NOMO-1 (cell line): ENCODE measurements at regions not wholly inside any gene's neighbourhood (a gene's known extent, or its start where the extent isn't known, plus 50 kb on each side); places are given as distances from the start of the nearest gene placed in this dataset.
"Not testable (repeated sequence)": the region's sequence is repeated elsewhere in the genome, so short reads cannot be mapped to it uniquely, and the experiment has no call there.

Experiments
- DNase-seq, 2 experiments: peaks; one replicate each; lab custom pipeline; 2025; ENCODE audit not compliant: unreplicated experiment in 2 of 2; lab: John Stamatoyannopoulos, UW

DNA sequence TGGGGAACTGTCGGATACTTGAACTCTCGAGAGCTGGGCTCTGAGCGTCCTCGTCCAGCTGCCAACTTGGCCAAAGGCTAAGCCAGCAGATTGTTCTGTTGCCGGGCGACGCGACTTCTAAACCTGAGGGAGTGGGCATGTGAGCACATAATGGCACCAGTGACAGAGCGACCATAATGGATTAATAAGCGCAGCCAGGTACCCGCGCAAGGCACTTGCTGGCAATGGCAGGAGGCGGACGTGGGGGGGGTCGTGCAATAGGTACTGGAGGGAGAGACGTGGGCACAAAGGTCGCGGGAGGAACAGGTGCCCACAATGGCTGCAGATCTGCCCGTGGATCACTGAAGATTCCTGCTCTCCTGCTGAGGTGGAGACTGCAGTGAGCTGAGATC is 1368.7 kb downstream of the CDH12 start:
- DNase-seq = not testable (repeated sequence)

DNA sequence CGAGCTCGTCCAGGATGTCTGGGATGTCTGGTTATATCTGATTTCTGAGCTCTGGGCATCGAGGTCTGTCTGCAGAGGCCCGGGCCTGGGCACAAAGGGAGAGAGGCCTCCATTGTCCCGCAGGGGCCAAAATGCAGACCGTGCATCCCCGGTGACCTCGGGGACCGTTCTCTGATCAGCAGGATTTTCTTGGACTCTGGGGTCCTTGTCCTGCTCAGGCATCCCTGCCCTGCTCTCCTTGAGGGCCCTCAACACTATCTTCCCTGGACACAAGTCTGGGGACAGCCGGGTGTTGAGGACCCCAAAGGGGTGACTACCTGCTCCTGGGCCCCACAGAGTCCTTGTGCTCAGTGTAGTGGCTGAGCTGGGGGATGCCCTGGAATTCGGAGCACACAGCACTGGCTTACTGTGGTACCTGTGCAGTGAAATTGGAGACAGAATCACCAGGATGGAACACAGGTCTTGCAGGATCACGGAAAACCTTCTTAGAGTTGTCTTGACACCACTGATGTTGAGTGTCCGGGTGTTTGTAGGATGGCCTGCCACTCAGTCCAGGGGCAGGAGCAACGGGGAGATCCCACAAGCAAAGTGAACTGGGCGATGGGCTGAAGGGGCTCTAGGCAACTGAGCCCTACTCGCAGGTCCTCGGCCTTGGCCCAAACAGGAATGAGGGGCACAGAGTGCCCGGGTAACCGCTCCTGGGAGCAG is 1369.2 kb downstream of the CDH12 start:
- not testable (repeated sequence) for DNase-seq

DNA sequence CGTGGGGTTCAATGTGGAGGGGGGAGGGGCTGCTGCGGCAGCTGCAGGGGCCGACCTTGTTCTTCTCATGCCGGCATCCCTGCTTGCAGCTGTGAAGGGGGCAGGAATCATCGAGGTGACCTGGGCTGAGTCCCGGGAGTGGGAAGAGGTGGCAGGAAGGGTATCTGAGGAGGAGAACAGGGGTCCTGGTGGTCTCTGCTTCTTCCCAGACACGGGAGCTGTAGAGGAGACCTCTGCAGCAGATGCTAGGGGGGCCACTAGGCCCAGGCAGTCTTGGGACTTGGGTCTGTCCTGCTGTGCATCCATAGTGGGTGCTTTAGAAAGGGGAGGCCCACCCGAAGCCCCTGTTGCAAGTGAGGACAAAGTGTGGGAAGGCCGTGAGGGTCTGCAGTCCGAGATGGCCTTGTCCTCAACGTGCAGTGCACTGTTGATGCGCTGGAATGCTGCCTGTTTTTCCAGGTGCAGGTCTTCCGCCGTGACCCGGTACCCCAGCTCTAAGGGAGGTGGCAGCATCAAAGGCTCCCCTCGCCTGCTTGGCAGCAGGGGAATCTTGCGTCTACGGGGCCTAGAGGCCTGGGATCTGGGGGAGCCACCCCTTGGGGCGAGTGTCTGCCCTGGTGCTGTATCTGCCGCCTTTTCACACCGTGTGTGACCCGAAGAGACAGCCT is 1370.0 kb downstream of the CDH12 start:
- not testable (repeated sequence) for DNase-seq

DNA sequence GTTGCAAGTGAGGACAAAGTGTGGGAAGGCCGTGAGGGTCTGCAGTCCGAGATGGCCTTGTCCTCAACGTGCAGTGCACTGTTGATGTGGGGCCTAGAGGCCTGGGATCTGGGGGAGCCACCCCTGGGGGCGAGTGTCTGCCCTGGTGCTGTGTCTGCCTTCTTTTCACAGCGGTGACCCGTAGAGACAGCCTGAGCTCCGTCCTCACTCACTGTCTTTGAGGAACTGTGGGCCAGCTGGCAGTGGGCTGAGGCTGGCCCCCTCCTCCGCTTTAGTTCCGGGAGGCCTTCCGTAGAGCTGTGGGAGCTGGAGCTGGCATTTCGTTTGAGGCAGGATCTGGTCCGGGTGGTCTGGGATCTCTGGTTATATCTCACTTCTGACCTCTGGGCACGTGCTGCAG is 1370.6 kb downstream of the CDH12 start:
- DNase-seq = not testable (repeated sequence)

DNA sequence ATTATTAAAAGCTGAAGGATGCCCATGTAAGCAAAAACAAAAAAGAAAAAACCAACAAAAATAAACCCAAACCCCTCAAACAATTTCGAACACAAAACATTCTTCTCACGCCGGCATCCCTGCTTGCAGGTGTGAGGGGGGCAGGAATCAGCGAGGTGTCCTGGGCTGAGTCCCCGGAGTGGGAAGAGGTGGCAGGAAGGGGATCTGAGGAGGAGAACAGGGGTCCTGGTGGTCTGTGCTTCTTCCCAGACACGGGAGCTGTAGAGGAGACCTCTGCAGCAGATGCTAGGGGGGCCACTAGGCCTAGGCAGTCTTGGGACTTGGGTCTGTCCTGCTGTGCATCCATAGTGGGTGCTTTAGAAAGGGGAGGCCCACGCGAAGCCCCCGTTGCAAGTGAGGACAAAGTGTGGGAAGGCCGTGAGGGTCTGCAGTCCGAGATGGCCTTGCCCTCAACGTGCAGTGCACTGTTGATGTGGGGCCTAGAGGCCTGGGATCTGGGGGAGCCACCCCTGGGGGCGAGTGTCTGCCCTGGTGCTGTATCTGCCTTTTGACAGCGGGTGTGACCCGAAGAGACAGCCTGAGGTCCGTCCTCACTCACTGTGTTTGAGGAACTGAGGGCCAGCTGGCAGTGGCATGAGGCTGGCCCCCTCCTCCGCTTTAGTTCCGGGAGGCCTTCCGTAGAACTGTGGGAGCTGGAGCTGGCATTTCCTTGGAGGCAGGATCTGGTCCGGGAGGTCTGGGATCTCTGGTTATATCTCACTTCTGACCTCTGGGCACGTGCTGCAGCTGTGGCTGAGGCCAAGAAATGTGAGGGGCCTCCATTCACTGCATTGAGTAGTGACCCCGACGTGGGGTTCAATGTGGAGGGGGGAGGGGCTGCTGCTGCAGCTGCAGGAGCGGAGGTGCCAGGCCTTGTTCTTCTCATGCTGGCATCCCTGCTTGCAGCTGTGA is 1371.5 kb downstream of the CDH12 start:
- DNase-seq = not testable (repeated sequence)

DNA sequence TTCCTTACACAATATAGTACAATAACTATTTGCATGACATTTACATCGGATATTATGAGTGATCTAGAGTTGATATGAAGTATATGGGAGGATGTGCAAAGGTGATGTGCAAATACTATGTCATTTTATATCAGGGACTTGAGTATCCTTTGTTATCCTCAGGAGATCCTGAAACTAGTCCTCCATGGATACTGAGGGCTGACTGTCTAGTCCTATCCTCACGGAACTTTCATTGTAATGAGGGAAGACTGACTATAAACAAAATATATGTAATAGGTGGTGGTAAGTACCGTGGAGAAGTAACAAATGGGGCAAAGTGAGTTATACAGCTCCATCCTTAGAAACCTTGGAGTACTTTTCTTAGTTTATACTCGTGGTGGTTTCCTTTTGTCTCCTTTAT is 1373.1 kb downstream of the CDH12 start:
- not testable (repeated sequence) for DNase-seq

DNA sequence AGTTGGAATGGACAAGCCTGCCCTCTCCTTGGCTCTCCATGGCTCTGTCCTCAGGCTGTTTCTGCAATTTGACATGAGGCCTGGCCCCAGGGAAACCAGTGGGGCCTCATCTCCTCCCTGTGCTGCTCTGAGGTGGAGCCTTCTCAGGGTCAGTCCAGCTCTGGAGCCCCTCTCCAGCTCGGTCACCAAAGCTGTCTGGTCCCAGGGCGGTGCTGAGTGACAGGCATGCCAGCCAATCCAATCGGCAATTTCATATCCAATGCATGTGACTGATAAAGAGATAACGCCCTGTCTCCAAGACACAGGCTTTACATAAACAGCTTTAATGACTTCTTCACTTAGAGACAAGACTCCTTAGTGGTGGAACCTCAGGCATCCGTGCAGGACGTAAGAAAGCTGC is 1379.2 kb downstream of the CDH12 start:
- DNase-seq = not testable (repeated sequence)

DNA sequence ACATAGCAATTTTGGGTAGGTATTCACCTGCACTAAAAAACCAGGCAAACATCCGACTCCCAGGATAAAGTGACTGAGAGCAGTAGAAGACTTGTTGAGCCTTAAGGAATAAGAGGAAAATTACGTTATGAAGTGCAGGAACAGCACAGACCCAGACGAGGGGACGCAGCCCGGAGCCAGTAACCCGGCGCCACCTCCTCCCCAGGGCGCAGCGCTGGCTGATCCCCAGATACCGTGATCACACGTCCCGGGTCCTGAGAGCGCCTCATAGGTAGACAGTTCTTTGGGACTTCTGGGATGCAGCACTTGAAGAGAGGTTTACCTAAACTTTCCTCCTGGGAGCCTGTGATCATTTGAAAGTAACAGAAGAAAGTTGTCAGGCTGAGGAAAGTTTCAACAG is 1379.7 kb downstream of the CDH12 start:
- DNase-seq = not testable (repeated sequence)

DNA sequence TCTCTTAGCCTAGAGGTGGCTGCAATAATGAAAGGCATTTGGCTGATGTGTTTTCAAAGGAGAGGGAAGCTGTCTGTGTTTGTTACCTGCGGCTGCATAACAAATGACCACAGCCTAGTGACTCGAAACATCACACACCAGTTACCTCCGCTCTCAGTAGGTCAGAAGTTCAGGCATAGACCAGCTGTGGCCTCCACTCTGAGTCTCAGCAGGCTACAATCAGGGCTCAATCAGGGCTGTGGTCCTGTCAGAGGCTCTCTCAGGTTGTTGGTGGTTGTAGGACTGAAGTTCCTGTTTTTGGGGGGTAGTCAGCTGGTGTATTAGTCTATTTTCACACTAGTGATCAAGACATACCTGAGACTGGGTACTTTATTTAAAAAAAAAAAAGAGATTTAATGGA is 1381.5 kb downstream of the CDH12 start:
- not testable (repeated sequence) for DNase-seq

DNA sequence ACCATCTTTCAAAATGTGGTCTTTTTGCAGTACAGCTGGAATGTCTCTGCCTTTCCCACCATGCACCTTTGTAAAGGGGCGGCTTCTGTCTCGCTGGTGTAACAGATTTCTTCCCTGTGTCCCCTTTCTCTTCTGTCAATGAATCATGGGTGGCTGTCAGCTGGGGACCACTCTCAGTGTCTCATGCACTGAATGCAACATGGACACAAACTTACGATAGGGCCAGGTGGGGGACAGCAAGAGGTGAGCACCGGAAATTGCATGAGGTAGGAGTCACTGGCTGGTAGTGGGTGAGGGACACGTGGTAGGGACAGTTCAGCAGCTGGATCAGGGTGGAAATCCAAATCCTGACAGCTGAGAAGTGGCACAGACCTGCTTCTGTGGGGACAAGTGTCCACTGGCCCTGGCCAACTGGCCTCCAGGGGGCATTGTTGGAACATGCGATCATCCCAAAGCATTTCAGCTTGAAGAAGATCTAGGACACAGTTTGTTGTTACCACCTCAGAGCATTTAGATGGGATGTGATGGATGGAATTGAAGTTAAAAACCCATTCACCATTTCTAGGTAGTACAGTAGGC is 1383.5 kb downstream of the CDH12 start:
- not testable (repeated sequence) for DNase-seq

DNA sequence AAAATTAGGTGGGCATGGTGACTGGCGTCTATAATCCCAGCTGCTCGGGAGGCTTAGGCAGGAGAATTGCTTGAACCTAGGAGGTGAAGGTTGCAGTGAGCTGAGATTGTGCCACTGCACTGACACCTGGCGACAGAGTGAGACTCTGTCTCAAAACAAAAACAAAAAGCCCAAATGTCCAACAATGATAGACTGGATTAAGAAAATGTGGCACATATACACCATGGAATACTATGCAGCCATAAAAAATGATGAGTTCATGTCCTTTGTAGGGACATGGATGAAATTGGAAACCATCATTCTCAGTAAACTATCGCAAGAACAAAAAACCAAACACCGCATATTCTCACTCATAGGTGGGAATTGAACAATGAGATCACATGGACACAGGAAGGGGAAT is 1385.6 kb downstream of the CDH12 start:
- not testable (repeated sequence) for DNase-seq

DNA sequence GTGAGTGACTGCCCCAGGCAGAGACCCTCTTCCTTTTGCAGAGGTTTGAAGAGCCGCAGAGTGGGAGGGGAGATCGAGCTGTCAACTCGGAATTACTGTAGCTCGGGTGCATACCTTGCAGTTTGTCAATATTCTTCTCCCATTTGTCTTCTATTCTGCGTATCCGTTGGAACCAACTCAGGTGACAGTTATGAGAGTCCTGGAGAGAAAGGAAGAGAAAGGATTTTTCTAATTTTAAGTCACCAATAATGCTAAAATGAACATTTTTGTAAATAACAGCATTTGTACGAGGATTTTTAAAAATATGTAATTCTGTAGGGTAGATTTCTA is 1393.4 kb downstream of the CDH12 start:
- not testable (repeated sequence) for DNase-seq

DNA sequence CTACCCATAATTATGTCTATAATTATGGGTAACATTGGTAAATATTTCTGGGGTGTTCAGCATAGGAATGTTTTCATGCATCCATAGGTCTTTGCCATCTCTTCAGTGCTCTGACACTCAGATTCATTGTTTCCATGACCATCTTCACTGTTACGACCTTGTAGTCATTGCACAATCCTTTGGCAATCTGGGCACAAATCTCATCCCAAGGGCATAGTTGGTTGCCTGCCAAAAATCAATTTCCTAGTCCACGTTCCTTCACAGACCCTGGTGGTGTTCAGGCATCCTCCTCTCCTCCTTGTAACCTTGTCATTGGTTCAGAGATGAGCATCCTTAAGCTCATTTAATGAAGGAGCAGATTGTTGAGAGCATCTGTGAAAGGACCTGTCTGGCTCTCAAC is 1400.7 kb downstream of the CDH12 start:
- DNase-seq = no peak

DNA sequence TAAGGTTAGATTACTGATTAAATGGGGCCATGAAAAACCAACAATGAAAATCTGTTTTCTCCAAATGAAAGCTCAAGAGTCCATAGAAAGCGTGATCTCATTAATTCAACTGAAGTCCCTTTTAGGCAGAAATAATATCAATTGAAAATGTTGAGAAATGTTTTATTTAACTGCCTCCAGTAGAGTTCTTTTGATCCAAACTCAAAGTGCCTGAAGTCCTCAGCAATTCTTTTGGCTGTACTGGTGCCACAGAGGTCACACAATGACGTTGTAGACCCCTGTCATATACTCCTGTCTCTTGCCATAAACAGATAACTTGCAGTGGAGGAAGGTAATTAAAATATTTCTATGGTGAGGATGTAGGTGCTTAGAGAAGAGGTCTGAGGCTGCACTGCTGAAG is 1420.5 kb downstream of the CDH12 start:
- no peak for DNase-seq

DNA sequence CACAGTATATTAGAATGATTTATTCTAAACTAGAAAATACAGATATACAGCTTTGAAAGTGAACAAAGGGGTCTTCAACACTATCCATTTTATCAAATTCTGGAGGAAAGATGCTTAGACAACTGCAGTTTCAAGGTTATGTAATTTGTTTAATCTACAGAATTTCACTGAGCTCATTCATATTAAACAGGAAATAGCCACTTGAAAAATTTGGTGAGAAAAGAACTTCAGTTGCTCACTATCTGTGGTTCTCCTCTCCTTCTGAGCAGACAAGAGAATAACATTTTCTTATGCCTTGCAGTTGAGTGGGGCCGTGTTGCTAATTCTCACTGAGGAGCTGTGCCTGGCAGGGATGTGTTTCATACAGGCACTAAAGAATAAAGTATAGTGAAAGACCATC is 1428.2 kb downstream of the CDH12 start:
- DNase-seq = no peak

DNA sequence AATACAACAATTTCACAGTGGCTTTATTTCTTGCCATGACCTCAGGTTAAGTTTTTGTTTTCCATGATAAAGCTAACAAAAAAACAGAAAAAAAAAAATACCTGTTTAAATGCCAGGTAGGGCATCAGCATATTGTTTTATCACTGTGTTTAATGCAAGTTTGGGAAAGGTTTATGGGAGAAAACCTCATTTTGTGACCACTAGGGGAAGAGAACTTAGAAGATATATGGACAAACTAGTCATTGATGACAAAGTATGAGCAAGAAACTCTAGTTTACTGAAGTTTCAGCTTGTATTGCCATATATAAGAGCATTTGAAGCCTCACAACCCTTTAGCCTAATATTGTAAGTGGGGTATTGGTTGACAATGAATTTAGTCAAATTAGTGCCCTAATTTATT is 1431.4 kb upstream of the CDH18 start:
- DNase-seq = no peak

DNA sequence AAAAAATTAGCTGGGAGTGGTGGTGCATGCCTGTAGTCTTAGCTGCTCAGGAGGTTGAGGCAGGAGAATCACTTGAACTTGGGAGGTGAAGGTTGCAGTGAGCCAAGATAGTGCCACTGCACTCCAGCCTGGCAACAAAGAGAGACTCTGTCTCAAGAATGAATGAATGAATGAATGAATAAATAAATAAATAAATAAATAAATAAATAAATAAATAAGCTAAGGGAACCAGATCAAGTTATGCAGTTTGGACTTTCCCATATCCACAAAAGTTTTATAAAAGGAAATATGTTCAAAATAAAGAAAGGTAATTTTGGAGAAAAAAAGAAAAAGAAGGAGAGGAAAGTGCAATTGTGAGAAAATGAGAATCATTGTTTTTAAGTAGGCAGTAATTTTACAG is 1414.1 kb upstream of the CDH18 start:
- not testable (repeated sequence) for DNase-seq

DNA sequence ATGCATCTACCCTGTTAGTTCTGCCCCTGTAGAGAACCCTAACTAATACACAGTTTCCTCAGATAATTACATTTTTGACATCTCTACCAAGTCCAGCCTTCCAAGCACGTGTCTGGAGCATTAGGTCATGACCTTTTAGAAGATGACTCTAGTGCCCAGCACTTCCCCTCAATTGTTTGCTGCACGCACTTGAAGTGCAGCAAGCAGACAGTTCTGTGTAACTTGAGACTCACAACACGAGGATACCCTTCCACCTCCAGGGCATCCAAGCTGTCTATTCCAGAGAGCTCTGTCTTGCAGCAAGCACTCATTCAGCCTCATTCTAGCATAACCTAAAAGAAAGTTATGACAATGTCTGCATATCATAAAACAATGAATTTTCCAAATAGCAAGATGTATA is 1410.5 kb upstream of the CDH18 start:
- no peak for DNase-seq

DNA sequence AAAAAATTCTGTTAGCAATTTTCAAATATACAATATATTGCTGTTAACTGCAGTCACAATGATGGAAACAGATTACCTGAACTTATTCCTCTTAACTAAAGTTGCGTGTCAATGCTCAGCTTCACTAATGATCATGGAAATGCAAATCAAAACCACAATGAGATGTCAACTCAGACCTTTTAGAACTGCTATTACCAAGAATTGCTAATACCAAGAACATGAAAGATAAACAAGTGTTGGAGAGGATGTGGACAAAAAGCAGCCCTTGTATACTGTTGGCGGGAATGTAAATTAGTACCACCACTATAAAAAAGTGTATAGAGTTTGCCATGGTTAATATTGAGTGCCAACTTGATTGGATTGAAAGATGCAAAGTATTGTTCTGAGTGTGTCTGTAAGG is 1409.7 kb upstream of the CDH18 start:
- DNase-seq = no peak

DNA sequence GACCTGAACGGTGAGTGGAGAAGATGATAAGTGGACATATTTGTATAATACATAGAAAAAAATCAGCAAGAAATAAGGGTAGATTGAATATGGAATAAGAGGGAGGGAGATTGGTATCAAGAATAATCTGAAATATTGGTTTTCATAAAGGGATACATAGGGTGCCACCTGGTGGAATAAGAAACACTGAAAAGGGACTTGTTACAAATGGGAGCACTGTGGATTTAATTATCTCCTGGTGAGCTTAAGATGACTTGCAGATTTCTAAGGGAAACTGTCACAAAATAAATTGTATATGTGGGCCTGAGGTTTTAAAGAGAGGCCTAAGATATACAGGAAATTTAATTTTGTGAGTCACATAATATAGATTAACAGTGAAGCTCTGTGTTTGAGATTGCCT is 1403.5 kb upstream of the CDH18 start:
- no peak for DNase-seq

DNA sequence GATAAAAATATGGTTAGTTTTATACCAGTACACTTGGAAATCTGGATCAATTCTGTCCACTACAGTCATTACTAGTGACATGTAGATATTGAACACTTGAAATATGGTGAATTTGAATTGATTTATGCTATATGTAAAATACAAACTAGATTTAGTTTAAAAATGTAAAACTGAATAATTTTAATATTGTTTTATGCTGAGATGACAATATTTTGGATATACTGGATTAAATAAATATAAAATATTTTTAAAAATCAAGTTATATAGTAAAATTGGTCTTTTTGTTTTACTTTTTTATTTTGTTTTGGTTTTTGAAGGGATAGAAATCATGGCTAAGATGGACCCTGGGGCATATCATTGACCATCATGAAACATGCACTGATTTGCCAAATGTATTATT is 1372.8 kb upstream of the CDH18 start:
- DNase-seq = not testable (repeated sequence)
